ENCODE measurements at regions not wholly inside any gene's neighbourhood (a gene's known extent, or its start where the extent isn't known, plus 50 kb on each side); places are given as distances from the start of the nearest gene placed in this dataset.
"Not testable (repeated sequence)": the region's sequence is repeated elsewhere in the genome, so short reads cannot be mapped to it uniquely, and the experiment has no call there.

GRCh38 chr10:28994802-28995201 is 294.1 kb upstream of the LYZL1 start:
- not testable (repeated sequence) for DNase-seq

DNA sequence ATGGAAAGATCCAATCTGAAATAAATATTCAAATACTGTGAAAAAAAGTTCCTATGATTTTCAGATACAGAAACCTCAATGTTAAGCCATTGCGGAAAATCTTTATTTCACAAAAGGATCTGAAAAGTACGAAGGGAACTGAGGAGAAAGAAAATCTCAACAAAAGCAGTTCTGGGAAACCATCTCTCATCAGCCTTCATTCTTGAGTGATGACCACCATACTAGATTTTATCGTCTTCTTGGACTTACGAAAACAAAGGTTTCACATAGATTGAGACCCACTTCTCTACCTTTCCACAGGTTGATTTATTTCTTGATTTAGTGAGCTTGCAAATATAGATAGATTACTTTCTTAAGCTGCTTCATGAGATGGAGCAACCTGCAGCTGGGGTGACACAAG is 293.4 kb upstream of the LYZL1 start:
- no peak for DNase-seq

- DNase-seq = no peak
Measured at GRCh38 chr10:28996345-28996744, 292.5 kb upstream of the LYZL1 start.

- DNase-seq = no peak
Measured at GRCh38 chr10:28996947-28997551, 291.8 kb upstream of the LYZL1 start.

DNA sequence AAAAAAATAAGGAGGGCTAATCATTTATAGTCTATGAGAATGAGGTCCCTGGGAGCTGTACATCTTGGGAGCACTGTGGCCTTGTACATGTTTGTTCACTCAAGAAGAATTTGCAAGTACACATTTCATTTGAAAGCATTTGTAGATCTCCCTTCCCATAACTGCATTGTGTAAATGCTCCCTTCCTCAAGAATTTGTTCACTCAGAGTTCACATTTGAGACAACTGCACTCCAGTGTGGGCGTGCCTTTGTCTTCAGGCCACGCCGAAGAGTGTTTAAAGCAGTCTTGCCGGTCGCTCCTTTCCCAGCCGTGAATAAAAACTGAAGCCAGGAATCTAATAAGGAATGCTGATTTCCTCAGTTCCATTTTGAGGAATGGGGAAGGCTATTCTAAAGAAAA is 291.1 kb upstream of the LYZL1 start:
- DNase-seq = no peak

DNA sequence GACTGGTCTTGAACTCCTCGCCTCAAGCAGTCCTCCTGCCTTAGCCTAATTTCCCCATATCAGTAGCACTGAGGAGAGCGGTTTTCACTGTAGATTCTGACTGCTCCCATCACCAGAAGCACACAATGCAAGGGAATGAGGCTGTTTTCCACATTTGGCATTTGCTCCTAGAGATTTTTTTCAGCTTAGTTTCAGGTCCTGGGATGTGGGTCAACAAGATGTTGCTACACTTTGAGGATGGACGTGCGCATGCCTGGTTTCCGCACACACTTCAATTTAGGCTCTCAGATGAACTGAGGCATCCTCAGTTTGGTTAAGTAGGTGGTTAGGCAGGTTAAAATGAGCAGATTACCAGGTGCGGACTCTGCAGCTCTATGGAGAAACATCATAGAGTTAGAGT is 287.1 kb upstream of the LYZL1 start:
- DNase-seq = no peak

DNA sequence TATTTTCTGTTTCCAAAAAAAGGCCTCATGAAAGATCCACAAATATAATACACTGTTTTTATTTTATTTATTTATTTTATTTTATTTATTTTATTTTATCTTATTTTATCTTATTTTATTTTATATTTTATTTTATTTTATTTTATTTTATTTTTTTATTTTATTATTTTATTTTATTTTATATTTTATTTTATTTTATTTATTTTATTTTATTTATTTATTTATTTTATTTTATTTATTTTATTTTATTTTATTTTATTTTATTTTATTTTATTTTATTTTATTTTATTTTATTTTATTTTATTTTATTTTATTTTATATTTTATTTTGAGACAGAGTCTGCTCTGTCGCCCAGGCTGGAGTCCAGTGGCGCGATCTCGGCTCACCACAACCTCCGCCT is 285.9 kb upstream of the LYZL1 start:
- not testable (repeated sequence) for DNase-seq

- no peak for DNase-seq
Measured at GRCh38 chr10:29005988-29006387, 282.9 kb upstream of the LYZL1 start.

DNA sequence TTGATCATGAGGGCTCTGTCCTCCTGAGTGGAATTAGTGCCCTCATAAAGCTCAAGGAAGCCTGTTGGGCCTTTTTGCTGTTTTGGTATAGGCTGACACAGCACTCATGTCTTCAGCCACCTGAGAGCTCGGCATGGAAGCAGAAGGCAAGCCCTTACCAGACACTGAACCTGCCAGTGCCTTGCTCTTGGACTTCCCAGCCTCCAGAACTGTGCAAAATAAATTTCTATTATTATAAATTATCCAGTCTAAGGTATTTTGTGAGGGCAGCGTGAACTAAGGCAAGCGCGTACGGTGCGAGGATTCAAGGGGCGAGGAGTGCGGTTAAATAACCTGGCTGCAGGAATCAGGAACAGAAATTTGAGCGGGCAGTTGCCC is 281.5 kb upstream of the LYZL1 start:
- DNase-seq = no peak

- no peak for DNase-seq
Measured at GRCh38 chr10:29007748-29008610, 280.9 kb upstream of the LYZL1 start.

DNA sequence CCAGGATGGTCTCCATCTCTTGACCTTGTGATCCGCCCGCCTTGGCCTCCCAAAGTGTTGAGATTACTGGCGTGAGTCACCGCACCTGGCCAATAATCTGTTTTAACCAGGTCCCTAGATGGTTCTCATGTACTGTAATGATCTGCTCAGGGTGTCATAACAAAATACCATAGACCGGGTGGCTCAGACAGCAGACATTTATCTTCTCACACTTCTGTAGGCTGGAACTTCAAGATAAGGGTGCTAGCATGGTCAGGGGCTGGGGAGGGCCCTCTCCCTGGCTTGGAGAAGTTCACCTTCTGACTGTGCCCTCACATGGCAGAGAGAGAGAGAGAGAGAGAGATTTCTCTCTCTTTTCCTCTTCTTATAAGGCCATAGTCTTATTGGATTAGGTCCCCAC is 279.4 kb upstream of the LYZL1 start:
- DNase-seq = no peak

- no peak for DNase-seq
Measured at GRCh38 chr10:29011516-29011915, 277.4 kb upstream of the LYZL1 start.

GRCh38 chr10:29012926-29013554 is 275.8 kb upstream of the LYZL1 start:
- DNase-seq = no peak

- no peak for DNase-seq
Measured at GRCh38 chr10:29021591-29021990, 267.3 kb upstream of the LYZL1 start.

DNA sequence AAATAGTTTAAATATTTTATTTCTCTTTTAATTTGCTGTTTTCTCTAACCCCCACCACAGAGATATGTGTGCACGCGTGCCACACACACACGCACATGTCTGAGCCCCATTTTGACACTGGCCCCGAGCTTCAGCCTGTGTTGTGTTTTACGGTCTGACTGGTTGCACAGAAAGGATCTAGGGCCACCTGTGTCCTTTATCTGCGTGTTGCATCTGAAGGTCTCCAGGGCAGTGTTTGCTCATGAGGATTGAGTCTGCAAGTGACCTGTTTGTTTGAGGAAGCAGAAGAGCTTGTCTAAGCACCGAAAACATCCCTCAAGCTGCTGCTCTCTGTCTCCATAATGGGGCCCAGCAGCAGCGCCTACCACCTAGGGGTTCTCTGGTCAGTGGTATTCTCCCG is 266.4 kb upstream of the LYZL1 start:
- DNase-seq = no peak

- no peak for DNase-seq
Measured at GRCh38 chr10:29023678-29024077, 265.2 kb upstream of the LYZL1 start.

DNA sequence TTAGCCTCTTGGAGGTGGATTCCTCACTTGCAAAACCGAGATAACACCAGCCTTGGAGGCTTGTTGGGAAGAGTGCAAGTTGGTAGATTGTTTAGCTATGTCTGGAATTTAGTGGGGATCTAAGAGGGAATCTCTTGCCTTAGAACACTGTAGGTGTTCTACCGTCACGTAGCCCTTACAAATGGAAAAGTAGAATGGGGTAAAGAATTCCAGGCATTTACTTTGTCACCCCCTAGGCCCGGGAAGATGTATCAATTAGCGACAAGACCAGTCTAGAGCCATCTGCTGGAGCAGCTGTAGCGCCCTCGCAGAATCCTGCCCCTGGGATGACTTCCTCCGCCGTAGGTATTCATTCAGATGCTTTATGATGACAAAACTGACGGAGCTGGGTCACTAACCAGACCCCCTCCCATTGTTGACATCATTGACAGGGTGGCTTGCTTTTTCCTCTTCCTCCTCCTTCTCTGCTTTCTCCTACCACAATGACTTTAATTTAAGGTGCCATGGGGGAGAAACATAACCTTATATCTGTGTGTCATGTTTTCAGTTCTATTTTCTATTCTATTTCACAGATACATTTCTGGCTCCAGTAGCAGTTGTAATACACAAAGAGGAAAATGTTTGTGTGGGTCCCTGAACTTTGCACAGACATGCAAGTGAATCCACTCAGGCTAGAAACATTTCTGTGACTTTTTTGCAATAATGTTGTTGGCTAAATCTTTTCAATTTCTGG is 262.6 kb upstream of the LYZL1 start:
- DNase-seq = no peak

DNA sequence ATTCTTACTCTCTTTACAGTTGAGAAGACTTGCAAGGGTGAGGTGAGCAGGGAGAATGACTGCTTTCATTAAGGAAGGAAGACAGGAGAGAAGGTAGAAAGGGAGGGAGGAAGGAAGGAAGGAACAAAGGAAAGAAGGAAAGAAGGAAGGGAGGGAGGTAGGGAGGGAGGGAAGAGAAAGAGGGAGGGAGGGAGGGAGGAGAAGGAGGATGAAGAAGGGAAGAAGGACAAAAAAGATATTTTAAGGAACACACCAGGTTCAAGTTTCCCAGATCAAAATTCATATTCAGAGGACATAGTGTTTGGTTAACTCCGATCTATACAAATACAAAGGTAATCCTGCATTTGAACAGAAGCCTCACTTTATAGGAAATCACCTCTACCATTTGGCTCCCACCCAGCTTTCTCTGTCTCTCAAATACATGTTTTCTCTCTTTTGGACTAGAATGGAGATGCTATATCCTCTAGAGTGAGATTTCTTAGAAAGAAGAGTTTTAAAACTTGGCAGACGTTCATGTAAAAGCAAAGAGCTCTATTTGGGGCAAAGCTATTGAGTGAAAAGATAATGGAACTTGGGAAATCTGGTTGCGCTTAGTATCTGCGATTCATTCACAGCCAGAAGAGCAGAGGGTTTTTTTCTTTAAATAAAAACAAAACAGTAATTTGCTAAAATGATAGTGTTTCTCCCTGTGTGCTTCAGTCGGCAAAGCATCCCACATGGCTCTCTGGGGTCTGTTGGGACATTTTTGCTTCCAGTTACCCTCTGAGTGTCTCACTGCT is 261.9 kb upstream of the LYZL1 start:
- no peak for DNase-seq

GRCh38 chr10:29028486-29028885 is 260.4 kb upstream of the LYZL1 start:
- no peak for DNase-seq

DNA sequence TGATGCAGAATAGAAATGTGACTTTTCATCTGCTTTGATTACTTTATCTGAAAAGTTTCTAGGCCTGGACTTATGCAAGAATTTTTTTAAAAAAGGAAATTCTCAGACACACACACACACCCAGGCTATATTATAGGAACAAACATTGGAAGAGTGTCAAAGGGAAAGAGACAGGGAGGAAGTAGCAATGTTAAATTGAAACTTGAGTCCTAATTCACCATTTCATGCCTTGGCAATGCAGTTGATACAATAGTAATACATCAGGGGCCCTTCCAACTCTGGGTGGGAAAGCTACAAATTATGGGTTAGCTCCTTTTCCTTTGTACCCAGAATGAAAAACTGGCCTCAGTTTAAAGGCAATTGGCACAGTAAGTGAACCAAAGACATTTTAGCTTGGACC is 258.0 kb upstream of the LYZL1 start:
- no peak for DNase-seq

DNA sequence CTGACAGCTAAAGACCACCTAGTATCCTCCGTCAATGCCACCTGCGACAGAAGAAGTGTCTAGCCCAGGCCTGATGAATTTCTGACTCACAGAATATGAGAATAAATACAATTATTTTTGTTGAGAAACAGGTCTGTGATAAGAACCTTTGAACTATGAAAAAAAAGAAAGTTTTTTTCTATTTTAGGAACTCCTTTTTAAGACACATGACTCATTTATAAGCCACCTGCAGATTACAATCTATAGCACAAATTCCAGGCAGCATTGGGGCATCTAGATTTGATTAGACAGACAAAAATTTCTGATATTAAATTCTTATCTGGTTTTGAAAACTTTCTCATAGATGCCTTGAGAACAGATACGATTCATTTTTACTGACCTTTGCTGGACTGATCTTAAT is 256.7 kb upstream of the LYZL1 start:
- no peak for DNase-seq

- DNase-seq = no peak
Measured at GRCh38 chr10:29033311-29033940, 255.4 kb upstream of the LYZL1 start.
